ENCODE measurements at regions not wholly inside any gene's neighbourhood (a gene's known extent, or its start where the extent isn't known, plus 50 kb on each side); places are given as distances from the start of the nearest gene placed in this dataset.

- Histone ChIP-seq H3K4me3 (no peak overlapping the region), H3K4me1 (no peaks in the 10 kb centered on the region), H3K9me3 (no peaks in the 10 kb centered on the region), H3K27ac (no peak overlapping the region), H3K36me3 (no peaks in the 10 kb centered on the region), H3K27me3 (no peaks in the 10 kb centered on the region)
- TF ChIP-seq CTCF (IDR thresholded peaks at IDR 0.05) (no peak), POLR2AphosphoS5 (IDR thresholded peaks at IDR 0.05) (no peak), POLR2A (IDR thresholded peaks at IDR 0.05) (no peak), EP300 (IDR thresholded peaks at IDR 0.05) (no peak)
- intact Hi-C loops (cut with DNase I; ENCODE audit: low total_unique reads), result no loop called here
- WGBS, 5 donors, result 62 to 67% (median 66%) methylated on average over 2 of the region's 2 CpGs
- no peak for DNase-seq
Measured at GRCh38 chr15:70222606-70223005, 124.9 kb upstream of the TLE3 start.

GRCh38 chr15:70220490-70221096 lies 122.9 kb upstream of the TLE3 start:
- H3K9me3 ChIP-seq, result no peaks in the 10 kb centered on the region
- TF ChIP-seq EP300 (IDR thresholded peaks at IDR 0.05), result no peak
- no peak for TF ChIP-seq POLR2A (IDR thresholded peaks at IDR 0.05)
- DNase-seq, result no peak
- H3K4me3 ChIP-seq, result no peak overlapping the region
- H3K36me3 ChIP-seq, result no peaks in the 10 kb centered on the region
- H3K4me1 ChIP-seq, result no peaks in the 10 kb centered on the region
- H3K27ac ChIP-seq, result no peak overlapping the region
- intact Hi-C loops (cut with DNase I; ENCODE audit: low total_unique reads), result no loop called here
- WGBS, 5 donors, result 83 to 90% (median 89%) methylated on average over 6 of the region's 6 CpGs
- H3K27me3 ChIP-seq, result no peaks in the 10 kb centered on the region

GRCh38 chr15:70219966-70220365 lies 122.2 kb upstream of the TLE3 start:
- no peak overlapping the region for H3K27ac ChIP-seq
- TF ChIP-seq EP300 (IDR thresholded peaks at IDR 0.05) (no peak), CTCF (IDR thresholded peaks at IDR 0.05) (no peak), POLR2AphosphoS5 (IDR thresholded peaks at IDR 0.05) (no peak), POLR2A (IDR thresholded peaks at IDR 0.05) (no peak)
- WGBS, 5 donors, result 84 to 90% (median 87%) methylated on average over 6 of the region's 6 CpGs
- no peak for DNase-seq
- intact Hi-C loops (cut with DNase I; ENCODE audit: low total_unique reads), result no loop called here
- H3K9me3 ChIP-seq, result no peaks in the 10 kb centered on the region
- no peaks in the 10 kb centered on the region for H3K4me1 ChIP-seq
- no peaks in the 10 kb centered on the region for H3K27me3 ChIP-seq
- H3K4me3 ChIP-seq, result no peak overlapping the region
- H3K36me3 ChIP-seq, result no peaks in the 10 kb centered on the region

DNA sequence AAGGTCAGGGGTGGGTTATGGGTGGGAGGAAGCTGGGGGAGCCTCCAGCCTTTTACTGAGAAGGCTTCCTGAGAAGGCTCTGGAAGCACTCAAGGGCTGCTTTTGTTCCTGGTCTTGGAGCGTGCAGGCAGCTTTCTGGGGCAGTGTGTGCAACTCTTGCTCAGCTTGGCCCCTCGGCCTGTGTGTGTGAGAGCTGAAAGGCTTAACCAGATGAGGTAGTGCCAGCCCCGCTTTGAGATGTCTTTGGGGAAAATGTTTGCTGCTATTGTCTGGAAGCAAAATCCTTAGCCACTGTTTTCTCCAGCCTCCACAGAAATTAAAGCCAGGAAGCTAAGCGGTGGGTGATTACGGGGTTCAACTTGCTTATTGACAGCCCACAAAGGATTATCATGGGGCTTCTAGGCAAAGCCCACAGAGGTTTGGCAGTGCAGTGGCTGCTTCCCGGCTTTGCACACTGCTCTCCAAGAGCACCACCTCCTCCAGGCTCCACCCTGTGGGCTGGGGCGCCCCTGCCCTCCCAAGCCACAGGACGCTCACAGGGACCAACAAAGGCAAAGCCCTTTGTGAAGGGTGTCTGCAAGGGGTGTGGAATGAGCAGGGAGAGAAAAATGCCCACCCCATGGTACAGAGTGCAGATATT lies 121.7 kb upstream of the TLE3 start:
- no peak for DNase-seq
- 77 to 82% (median 79%) methylated on average over 8 of the region's 8 CpGs for WGBS, 5 donors
- intact Hi-C loops (cut with DNase I; ENCODE audit: low total_unique reads), result no loop called here
- H3K4me3 ChIP-seq, result no peak overlapping the region
- H3K27me3 ChIP-seq, result no peaks in the 10 kb centered on the region
- H3K27ac ChIP-seq, result no peak overlapping the region
- H3K4me1 ChIP-seq, result no peaks in the 10 kb centered on the region
- TF ChIP-seq EP300 (IDR thresholded peaks at IDR 0.05) (no peak), POLR2A (IDR thresholded peaks at IDR 0.05) (no peak), CTCF (IDR thresholded peaks at IDR 0.05) (no peak), POLR2AphosphoS5 (IDR thresholded peaks at IDR 0.05) (no peak)
- H3K9me3 ChIP-seq, result no peaks in the 10 kb centered on the region
- no peaks in the 10 kb centered on the region for H3K36me3 ChIP-seq

All from stomach (tissue), 8 donors.